Neural progenitor cell (in vitro differentiated cells): ENCODE measurements at regions not wholly inside any gene's neighbourhood (a gene's known extent, or its start where the extent isn't known, plus 50 kb on each side); places are given as distances from the start of the nearest gene placed in this dataset.

Source experiments
- CTCF ChIP-seq: fragments of 200-600 bp; sonication (generic); IDR thresholded peaks from 2 replicates; pipeline ENCODE4 v1.5.1; 2017; ENCODE audit warnings: antibody characterized with exemption, mild to moderate bottlenecking
- EZH2 ChIP-seq: fragments of 200-600 bp; sonication (generic); IDR thresholded peaks from 2 replicates; pipeline ENCODE4 v1.6.1; 2017; ENCODE audit warnings: antibody characterized with exemption, mild to moderate bottlenecking, moderate library complexity
- EZH2phosphoT487 ChIP-seq: fragments of 200-600 bp; sonication (generic); IDR thresholded peaks from 2 replicates; pipeline ENCODE4 v1.6.1; 2017; ENCODE audit warnings: antibody characterized with exemption

DNA sequence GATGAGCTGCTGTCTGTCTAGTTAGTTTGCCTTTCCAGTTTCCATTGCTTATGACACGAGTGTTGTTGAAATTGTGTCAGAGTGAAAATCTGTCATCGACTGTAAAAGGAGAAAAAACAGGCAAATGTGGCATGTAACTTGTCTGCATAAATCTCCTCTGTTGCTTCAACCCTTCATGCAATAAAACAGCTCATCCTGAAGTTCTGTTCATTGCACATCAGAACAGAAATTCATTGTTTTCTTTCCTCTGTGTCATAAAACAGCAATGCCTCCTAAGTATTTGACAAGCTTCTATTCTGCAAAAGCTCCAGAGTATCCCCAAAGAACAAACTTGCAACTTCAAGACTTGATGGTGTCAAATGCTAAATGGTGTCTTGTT, 432.1 kb downstream of the MEIS1 start:
- no peak for TF ChIP-seq CTCF
- TF ChIP-seq EZH2 = no peak
- TF ChIP-seq EZH2phosphoT487 = no peak
